ENCODE measurements at regions not wholly inside any gene's neighbourhood (a gene's known extent, or its start where the extent isn't known, plus 50 kb on each side); places are given as distances from the start of the nearest gene placed in this dataset.

- no peak for DNase-seq (ENCODE audit: low read depth, low spot score)
Measured at GRCh38 chr17:72301887-72302286, 181.1 kb downstream of the SOX9 start.

GRCh38 chr17:72302735-72303134 lies 181.9 kb downstream of the SOX9 start:
- DNase-seq (ENCODE audit: low read depth, low spot score), result no peak

GRCh38 chr17:72303787-72304733 lies 183.2 kb downstream of the SOX9 start:
- no peak for DNase-seq (ENCODE audit: low read depth, low spot score)

GRCh38 chr17:72304859-72305258 lies 184.0 kb downstream of the SOX9 start:
- no peak for DNase-seq (ENCODE audit: low read depth, low spot score)

DNA sequence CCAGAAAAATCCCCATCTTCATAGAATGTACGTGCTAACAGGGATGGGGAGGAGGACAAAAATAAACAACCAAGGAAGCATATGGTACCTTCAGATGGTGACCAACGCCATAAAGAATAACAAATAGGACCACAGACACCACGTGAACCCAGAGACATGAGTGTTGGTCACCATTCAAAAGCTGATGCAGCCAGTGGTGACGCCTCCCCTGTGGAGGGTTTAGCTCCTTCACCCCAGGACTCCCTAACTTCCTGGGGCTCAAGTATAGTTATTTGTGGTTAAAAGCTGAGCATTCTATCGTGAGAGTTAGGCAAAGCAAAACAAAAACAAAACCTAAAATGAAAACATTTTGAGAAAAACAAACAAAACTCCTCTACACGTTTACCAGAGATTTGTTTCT lies 184.7 kb downstream of the SOX9 start:
- no peak for DNase-seq (ENCODE audit: low read depth, low spot score)

GRCh38 chr17:72306037-72306436 lies 185.2 kb downstream of the SOX9 start:
- no peak for DNase-seq (ENCODE audit: low read depth, low spot score)

GRCh38 chr17:72307836-72308235 lies 187.0 kb downstream of the SOX9 start:
- DNase-seq (ENCODE audit: low read depth, low spot score), result no peak

GRCh38 chr17:72308744-72309385 lies 188.0 kb downstream of the SOX9 start:
- no peak for DNase-seq (ENCODE audit: low read depth, low spot score)

GRCh38 chr17:72311004-72311403 lies 190.2 kb downstream of the SOX9 start:
- DNase-seq (ENCODE audit: low read depth, low spot score), result no peak

DNA sequence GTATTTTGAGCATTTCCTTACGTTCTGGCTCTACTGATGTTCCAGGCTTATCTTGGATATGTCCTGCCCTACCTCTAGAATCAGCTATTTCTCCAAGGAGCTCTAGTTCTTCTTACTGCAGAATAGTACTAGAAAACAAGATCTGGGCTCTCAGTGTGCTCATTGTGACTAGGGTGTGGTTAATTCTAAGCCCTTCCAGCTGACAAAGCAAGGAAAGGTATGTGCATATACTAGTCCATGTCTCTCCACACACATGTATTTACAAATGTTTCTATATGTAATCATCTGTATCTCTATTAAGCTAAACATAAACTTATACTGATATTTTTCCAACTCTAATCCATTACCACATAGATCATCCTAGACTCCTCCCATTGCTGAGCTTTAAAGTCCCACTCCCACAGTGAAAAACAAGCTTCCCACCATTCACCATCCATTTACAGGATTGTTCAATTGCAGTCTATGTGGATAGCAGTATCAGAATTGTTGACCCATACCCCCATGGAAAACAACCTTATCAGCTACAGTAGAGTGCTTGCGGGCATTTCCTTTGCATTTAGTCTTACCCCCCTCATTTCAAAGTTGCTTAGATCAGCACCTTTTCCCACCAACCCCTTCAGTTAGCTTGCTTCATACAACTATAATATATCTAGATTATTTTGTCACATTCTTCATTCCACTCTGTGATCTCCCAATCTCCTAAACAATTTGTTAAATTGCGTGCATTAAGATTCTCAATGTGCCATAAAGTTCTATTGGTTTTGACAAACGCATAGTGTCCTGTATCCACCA lies 194.5 kb downstream of the SOX9 start:
- no peak for DNase-seq (ENCODE audit: low read depth, low spot score)

- no peak for DNase-seq (ENCODE audit: low read depth, low spot score)
Measured at GRCh38 chr17:72318131-72318530, 197.3 kb downstream of the SOX9 start.

GRCh38 chr17:72321896-72322295 lies 201.1 kb downstream of the SOX9 start:
- no peak for DNase-seq (ENCODE audit: low read depth, low spot score)

DNA sequence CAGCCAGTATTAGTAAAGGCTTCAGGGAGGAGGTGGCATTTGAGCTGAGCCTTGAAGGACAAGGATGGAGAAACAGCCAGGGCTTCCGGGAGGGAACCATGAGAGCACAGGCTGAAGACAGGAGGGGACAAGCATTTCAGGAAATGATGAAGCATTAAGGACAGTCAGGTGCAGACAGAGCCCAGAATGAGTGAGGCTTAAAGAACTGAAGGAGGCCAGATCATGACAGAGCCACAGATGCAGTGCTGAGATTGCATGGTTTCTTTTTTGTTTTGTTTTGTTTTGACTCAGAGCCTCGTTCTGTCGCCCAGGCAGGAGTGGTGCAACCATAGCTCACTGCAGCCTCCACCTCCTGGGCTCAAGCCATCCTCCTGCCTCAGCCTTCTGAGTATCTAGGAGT lies 211.5 kb downstream of the SOX9 start:
- no peak for DNase-seq (ENCODE audit: low read depth, low spot score)

- peak; percentile 12 for DNase-seq (ENCODE audit: low read depth, low spot score)
Measured at GRCh38 chr17:72333570-72333969, 212.8 kb downstream of the SOX9 start.

DNA sequence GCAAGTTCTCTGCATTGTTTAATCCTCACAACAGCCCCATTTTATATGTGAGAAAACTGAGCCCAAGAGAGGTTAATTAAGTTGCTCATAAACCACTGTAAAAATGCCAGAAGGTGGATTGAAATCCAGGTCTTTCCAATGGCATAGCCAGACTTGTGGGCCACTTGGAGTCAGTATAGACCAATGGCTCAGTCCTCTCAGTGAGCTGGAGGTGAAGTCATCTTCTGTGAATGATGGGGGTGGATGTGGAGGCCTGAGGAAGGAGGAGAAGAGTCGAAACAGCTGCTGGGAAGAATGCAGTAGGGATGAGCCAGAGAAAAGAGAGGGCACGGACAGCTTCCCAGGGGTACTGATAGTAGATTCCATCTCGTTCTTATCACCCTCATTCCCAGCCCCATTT lies 213.4 kb downstream of the SOX9 start:
- DNase-seq (ENCODE audit: low read depth, low spot score), result no peak

DNA sequence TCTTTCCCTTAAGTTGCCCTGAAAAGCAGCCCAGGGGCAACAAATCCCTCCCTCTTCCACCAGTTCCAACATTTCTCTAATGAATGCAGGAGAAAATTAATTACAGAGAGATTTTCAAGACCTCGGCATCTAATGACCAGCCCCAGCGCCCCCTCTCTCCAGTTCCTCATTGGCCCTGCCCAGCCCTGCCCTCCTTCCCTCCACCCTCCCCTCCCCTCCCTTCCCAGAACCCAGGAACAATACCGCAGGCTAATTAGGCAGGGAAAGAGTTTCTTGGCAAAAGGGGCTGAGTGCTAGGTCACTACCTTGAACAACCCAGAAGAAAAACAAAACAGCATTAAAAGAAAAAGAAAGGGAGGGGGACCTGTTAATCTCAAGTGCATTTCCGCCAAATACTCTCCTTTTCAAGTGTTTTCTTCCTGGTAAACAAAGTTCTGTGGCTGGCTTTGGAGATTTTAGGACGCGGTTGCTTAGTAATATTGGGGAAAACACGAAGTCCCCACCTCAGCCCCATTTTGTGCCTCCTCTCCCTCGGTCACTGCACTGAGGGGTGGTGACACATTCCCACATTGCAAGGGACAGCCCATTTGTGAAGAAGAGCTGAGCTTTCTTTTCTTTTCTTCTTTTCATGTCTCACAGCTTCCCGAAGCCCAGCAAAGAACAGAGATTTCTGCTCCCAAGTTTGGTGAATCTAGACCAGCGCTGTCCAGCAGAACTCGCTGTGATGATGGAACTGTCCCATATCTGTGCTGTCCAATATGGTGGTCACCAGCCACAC lies 215.4 kb downstream of the SOX9 start:
- DNase-seq (ENCODE audit: low read depth, low spot score), result no peak

DNA sequence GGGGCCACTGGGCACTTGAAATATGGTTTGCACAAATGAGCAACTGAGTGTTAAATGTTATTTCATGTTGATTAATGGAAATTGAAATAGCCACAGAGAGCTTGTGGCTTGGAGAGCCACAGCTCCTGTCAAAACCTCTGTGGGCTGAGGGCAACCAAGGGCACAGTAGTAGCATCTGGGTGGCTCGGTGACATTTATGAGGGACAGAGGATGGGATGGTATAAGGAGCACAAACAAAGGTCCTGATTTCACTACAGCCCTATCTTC lies 215.9 kb downstream of the SOX9 start:
- no peak for DNase-seq (ENCODE audit: low read depth, low spot score)

DNA sequence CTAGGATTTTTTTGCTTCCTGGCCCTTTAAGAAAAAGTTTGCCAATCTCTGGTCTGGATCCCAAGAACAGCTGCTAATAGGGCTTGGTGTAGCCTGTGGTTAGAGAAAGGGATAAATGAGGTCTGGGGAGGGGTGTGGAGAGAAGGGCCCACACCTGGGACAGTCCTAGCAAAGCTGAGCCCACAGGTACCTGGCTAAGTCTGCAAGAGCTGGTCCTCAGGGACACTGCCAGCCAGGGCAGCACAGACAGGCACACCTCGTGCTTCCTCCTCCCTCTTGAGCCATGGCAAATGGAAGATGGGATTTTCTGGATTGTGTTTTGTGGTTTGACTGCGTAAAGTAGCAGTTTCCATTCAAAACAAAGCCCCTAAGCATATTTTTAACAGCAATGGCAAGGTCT lies 217.5 kb downstream of the SOX9 start:
- no peak for DNase-seq (ENCODE audit: low read depth, low spot score)

GRCh38 chr17:72338847-72339790 lies 218.3 kb downstream of the SOX9 start:
- no peak for DNase-seq (ENCODE audit: low read depth, low spot score)

DNA sequence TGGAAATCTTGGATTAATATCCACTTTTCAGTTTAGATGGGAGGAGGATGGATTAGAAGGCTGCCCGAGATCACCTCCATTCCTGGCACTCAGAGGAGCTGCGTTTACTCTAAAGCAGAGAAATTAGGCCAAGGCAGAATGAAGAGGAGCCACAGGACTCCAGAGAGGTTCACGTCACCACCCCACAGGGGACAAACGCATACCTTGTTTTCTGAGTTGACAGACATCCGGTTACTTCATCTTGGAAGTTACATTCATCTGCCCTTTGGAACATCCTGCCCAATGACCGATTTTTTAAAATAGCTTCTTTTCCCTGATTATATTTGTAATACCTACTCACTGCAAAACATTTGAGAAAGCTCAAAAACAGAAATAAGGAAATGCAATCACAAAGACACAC lies 220.0 kb downstream of the SOX9 start:
- no peak for DNase-seq (ENCODE audit: low read depth, low spot score)

- DNase-seq (ENCODE audit: low read depth, low spot score), result no peak
Measured at GRCh38 chr17:72342061-72342460, 221.2 kb downstream of the SOX9 start.
